GM21526 (cell line): ENCODE measurements at regions not wholly inside any gene's neighbourhood (a gene's known extent, or its start where the extent isn't known, plus 50 kb on each side); places are given as distances from the start of the nearest gene placed in this dataset.

Experiments used
- ATAC-seq: cut with Tn5 transposase; IDR thresholded peaks from one replicate; pipeline ENCODE4 v1.9.1; 2021; ENCODE audit warnings: moderate library complexity; ENCODE audit not compliant: unreplicated experiment, low FRiP score

DNA sequence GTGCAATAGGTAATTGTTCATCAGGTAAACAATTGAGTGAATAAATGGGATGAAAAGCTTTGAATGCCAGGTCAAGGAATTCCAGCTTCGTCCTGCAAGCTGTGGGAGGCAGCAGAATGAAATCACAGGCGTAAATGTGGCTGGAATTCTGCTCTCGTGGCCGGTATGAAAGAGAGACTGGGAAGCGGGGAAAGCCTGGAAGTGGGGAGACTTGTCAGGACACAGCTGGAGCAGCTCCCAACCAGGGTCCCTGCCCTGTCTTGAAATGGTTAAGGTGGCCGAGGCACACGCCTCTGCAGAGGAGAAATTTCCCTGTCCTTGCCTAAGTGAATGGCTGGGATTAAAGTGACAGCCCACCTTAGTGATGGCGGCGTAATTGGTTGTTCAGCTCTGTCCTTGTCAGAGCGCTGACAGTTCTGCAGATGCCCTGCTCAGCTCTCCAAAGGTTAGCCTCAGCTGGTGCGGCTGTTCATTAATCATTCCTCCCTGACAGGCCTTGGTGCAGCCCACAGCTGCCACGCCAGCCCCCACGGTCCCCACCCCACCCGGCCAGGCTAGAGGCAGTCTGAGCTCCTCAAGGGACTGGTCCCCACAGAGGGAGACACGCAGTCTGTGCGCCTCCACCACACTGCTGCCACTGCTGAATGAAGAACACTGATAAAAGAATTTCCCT lies 398.3 kb upstream of the POU3F1 start:
- no peak for ATAC-seq

DNA sequence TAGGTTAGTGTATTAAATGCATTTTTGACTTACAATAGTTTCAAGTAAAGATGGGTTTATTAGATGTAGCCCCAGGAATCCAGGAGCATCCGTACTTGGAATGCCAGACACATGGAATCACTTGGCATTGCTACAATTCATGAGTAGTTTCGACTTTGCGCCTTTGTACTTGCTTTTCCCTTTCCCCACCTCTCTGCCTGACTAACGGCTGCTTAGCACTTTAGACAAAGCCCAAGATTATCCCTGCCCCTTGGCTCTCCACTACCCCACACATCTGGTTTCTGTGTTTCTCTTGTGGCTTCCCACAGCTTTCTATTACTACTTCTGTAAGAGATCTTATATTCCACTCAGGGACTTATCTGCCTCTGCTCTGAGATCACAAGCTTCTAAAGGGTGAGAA lies 397.7 kb upstream of the POU3F1 start:
- no peak for ATAC-seq

GRCh38 chr1:38440402-38440801 lies 393.8 kb upstream of the POU3F1 start:
- ATAC-seq, result no peak

DNA sequence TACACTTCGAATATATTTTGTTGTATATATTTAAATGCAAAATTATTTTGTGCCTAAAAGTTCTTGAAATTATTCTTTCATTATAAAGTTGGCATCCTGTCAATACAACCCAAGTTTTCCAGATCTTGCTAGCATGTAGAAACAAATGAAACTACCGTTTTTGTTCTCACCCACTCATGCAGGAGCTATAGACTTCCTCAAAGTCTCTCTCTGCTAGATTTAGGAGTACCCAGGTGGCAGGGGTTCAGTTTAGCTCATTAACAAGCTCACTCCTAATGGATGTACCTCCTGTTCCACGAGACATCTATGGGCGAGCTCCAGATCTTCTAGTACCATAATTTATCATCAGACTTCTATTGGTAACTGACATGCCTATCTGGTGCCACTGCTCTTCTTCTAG lies 390.2 kb upstream of the POU3F1 start:
- no peak for ATAC-seq

DNA sequence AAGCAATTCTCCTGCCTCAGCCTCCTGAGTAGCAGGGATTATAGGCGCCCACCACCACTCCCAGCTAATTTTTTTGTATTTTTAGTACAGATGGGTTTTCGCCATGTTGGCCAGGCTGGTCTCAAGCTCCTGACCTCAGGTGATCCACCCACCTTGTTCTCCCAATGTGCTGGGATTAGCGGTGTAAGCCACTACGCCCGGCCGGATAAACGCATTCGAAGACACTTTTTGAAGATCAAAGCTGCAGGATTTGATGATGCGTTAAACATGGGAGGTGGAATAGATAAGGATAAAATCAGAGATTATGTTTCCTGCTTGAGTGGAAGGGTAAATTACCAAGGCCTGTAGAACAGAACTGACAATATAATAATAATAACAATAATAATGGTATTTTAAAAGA lies 389.4 kb upstream of the POU3F1 start:
- ATAC-seq, result no peak

DNA sequence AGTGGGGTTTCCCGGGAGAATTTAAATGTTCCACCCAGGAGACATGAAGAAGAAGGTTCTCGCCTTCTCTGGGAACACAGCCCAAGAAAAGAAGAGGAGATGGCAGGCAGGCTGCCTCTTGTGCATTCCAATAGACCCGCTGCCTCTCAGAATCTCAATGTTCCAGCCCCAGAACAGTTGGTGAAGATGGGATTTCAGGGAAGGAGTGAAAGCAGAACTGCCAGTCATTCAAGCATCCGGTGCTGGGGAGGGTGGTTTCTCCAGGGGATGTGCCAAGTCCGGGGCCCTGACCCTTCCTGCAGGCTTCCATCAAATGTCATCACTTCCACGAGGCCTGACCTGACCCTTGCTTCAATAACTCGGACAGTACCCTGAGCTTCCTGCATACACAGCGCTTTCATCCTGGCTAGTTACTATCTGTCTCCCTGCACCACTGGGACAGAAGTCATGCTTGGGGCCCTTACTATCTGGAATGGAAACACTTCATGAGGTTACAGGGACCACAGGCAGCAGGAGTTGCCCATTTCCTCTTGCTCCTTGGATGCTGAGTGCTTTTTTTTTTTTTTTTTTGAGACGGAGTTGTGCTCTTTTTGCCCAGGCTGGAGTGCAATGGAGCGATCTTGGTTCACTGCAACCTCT lies 386.6 kb upstream of the POU3F1 start:
- no peak for ATAC-seq

GRCh38 chr1:38431535-38432376 lies 385.2 kb upstream of the POU3F1 start:
- ATAC-seq, result no peak

- no peak for ATAC-seq
These were observed 384.4 kb upstream of the POU3F1 start for GRCh38 chr1:38430949-38431348.

DNA sequence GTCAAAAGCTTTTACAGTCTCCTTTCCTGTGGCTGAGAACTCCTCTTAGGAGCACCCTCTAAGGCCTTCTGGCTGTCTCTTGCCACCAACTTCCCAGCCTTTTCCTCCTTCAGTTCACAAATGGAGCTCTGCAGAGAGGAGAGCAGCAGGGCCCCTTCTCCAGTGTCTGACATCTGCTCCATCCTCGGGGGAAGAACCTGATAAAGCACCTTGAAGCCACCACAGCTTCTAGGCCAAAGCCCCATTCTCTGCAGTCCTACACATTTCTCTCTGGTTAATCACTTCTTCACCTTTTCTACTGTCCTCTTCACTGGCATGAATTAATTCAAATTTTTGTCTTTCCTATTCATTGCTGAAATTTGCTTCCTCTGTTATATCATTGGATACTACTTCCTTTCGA lies 378.1 kb upstream of the POU3F1 start:
- ATAC-seq, result no peak

DNA sequence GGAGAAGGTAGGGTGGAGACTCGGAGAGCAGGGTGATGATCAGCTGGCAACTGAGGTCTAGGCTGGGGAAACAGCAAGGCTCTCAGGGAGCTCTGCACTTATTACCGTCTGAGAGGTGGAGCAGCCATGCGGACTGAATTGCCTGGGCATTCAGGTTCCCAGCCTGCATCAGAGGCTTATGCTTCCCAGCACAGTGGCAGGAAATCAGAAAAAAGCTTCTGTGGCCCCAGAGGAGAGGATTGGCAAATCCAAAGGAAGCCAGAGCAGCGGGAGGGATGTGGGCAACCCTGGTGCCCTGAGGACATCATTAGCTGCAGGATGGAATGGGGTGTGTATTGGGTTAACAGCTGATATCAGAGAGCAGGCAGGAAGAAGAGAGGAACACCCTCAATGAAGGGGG lies 374.1 kb upstream of the POU3F1 start:
- ATAC-seq, result no peak

GRCh38 chr1:38418195-38419030 lies 371.8 kb upstream of the POU3F1 start:
- ATAC-seq, result no peak

GRCh38 chr1:38403667-38404066 lies 357.1 kb upstream of the POU3F1 start:
- no peak for ATAC-seq

DNA sequence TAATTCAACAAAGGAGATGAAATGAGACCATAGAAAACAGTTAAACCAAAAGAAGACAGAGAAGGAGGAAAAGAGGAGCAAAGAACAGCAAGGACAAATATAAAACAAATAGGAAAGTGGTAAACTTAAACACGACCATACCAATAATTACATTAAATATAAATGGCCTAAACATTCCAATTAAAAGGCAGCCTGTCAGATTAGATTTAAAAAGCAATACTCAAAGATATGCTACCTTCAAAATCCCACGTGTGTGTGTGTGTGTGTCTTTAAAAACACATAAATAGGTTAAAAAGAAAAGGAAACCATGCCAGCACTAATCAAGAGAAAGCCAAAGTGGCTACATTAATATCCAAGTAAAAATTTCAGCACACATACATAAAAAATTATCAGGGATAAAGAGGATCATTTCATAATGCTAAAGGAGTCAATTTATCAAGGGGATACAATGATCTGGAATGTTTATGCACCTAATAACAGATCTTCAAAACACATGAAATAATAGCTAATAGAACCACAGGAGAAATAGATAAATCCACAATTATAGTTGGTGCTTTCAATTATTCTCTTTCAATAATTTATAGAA lies 355.7 kb upstream of the POU3F1 start:
- no peak for ATAC-seq

GRCh38 chr1:38396606-38397005 lies 350.0 kb upstream of the POU3F1 start:
- no peak for ATAC-seq

DNA sequence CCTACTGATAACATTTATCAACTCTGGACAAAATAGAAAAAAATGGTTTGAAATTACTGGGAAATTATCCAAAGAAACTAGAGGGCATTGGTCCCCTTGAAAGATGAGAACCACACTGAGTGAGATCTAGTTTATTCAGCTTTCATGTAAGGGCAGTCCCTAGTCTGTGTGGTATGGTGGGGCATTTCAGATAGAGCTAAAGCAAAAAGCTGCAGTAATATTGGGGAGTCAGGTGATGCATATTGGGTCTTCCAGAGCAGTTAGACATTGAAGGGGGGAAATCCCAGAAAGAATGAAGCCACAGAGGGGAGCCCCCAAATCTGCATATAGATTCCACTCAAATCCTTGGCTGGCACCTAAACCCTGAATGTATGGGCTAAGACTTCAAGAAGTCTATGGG lies 347.7 kb upstream of the POU3F1 start:
- no peak for ATAC-seq

- no peak for ATAC-seq
These were observed 346.3 kb upstream of the POU3F1 start for GRCh38 chr1:38392861-38393260.

DNA sequence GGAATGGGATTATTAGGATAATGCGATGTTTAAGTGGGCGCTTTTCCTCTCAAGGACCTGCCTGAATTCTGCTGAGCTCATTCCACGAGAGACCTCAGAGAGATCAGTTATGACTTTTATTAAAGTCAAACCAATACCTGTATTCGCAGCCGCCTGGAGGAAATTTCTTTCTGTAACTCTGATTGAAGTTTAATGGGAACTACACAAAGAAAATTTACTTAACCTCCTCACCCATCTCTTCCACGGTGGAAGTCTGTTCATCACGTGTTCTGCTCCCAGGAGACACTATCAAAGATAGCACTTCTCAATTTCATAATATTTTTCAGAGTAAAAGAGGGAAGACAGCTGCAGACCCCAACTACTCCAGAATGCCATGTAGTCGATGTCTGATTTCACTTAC lies 334.7 kb upstream of the POU3F1 start:
- ATAC-seq, result no peak

DNA sequence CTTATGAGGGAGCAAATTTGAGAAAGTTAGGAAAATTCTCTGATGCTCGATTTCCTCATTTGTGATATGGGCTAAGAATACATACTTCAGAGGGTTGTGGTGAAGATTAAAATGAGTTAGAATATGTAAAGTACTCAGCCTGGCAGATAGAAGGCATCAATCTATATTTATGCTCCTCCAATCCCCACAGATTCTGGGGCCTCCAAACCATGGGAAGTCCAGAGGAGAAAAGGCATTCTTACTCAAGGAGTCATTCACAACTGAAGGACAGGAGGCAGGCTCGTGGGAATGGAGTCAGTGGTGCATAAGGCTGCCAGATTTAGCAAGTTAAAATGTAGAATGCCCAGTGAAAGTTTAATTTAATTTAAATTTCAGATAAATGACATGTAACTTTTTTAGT lies 330.0 kb upstream of the POU3F1 start:
- no peak for ATAC-seq

GRCh38 chr1:38375035-38375434 lies 328.4 kb upstream of the POU3F1 start:
- ATAC-seq, result no peak

DNA sequence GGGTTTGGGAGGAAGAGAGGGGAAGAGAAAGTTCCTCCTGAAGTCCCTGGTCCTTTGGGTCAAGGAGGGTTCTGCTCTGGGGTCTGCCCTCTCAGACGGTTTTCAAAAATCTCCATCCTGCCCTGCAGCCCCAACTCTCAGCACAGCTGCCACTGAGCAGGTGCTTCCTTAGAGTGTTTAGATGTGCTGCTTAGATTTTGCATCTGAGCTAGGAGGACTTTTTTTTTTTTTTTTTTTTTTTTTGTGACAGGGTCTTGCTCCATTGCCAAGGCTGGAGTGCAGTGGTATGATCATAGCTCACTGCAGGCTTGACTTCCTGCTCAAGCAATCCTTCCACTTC lies 324.9 kb upstream of the POU3F1 start:
- no peak for ATAC-seq
